Karpas-422 (cell line): ENCODE measurements at regions not wholly inside any gene's neighbourhood (a gene's known extent, or its start where the extent isn't known, plus 50 kb on each side); places are given as distances from the start of the nearest gene placed in this dataset.

Experiments used
- DNase-seq: peaks from one replicate; pipeline ENCODE4 v3.0.0-alpha.2; 2015
- H2AFZ ChIP-seq: fragments of 200-600 bp; sonication (generic); 2 replicates; pipeline ENCODE4 v1.6.1; 2014; ENCODE audit warnings: antibody characterized with exemption, low read length, mixed read lengths
- H3K27ac ChIP-seq: fragments of 200-600 bp; sonication (generic); 2 replicates; pipeline ENCODE4 v1.5.1; 2014; ENCODE audit warnings: mild to moderate bottlenecking, low read length, moderate library complexity
- H3K27me3 ChIP-seq: fragments of 200-600 bp; sonication (generic); 2 replicates; pipeline ENCODE4 v1.6.1; 2014; ENCODE audit warnings: low read length, mixed read lengths
- H3K36me3 ChIP-seq: fragments of 200-600 bp; sonication (generic); 2 replicates; pipeline ENCODE4 v1.6.1; 2014; ENCODE audit warnings: low read length, mixed read lengths; ENCODE audit not compliant: insufficient read depth
- H3K4me1 ChIP-seq: fragments of 200-600 bp; sonication (generic); 2 replicates; pipeline ENCODE4 v1.6.1; 2014; ENCODE audit warnings: mild to moderate bottlenecking, low read length, mixed read lengths
- H3K4me2 ChIP-seq: fragments of 200-600 bp; sonication (generic); 2 replicates; pipeline ENCODE4 v1.6.1; 2014; ENCODE audit warnings: low read length, low read depth, mild to moderate bottlenecking; ENCODE audit not compliant: poor library complexity, severe bottlenecking
- H3K4me3 ChIP-seq: fragments of 200-600 bp; sonication (generic); 2 replicates; pipeline ENCODE4 v1.5.1; 2014; ENCODE audit warnings: mild to moderate bottlenecking, antibody characterized with exemption, low read length, mixed read lengths
- H3K79me2 ChIP-seq: fragments of 200-600 bp; sonication (generic); 2 replicates; pipeline ENCODE4 v1.6.1; 2014; ENCODE audit warnings: mild to moderate bottlenecking, low read length, mixed read lengths
- H3K9ac ChIP-seq: fragments of 200-600 bp; sonication (generic); 2 replicates; pipeline ENCODE4 v1.6.0; 2014; ENCODE audit warnings: low read length
- H3K9me2 ChIP-seq: fragments of 200-600 bp; sonication (generic), shearing (Covaris generic); replicated peaks from 2 replicates; pipeline ENCODE4 v1.6.0; 2014; ENCODE audit warnings: mild to moderate bottlenecking, low read length, moderate library complexity; ENCODE audit not compliant: insufficient read depth
- H3K9me3 ChIP-seq: fragments of 300-700, 200-600 bp; sonication (generic); 2 replicates; pipeline ENCODE4 v1.6.1; 2014; ENCODE audit warnings: low read length, mixed read lengths
- H4K20me1 ChIP-seq: fragments of 200-600 bp; sonication (generic); 2 replicates; pipeline ENCODE4 v1.6.1; 2014; ENCODE audit warnings: mild to moderate bottlenecking, antibody characterized with exemption, low read length, low read depth; ENCODE audit not compliant: insufficient read depth

DNA sequence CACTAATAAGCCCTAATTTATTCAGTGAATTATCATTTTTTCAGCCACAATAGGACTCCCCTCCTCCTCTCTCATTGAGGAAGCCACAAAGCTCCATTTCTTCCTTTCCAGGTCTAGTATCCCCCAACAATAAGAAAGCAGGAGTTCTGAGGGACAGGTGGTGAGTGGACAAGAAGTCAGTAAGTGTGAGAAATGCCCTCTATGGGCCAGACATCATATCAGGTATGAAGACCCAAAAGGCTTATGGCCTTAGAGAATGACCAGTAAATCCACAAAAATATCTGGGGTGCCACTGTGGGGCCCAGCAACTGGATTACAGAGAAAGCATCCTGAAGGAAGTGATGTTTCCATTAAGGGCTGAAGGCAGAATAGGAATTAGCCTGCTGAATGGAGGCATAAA lies 175.7 kb downstream of the TRIM33 start:
- no peak overlapping the region for H3K27ac ChIP-seq
- H3K9me2 ChIP-seq: no peaks in the 10 kb centered on the region
- H3K4me2 ChIP-seq: no peak overlapping the region
- no peaks in the 10 kb centered on the region for H3K27me3 ChIP-seq
- no peaks in the 10 kb centered on the region for H3K4me1 ChIP-seq
- no peak overlapping the region for H3K9ac ChIP-seq
- no peak overlapping the region for H2AFZ ChIP-seq
- H3K79me2 ChIP-seq: no peaks in the 10 kb centered on the region
- H3K36me3 ChIP-seq: no peaks in the 10 kb centered on the region
- no peak for DNase-seq
- no peaks in the 10 kb centered on the region for H4K20me1 ChIP-seq
- H3K9me3 ChIP-seq: no peaks in the 10 kb centered on the region
- H3K4me3 ChIP-seq: no peak overlapping the region

DNA sequence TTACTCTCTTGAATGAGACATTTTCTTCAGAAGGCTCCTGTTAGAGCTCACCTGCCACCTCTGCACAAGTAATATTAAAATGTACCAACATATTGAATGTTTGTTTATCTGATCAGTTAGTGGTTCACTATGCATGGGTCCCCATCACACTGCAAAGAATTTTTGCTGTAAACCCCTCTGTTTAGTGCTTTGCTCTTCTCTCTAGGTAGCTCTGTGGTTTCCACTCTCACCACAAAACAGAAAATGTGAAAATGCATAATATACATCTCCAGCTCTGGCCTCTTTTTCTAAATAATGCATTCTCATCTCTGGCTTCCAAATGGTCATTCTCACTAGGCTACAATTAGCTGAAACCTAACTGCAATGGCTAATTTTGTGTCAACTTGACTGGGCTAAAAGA lies 176.7 kb downstream of the TRIM33 start:
- Histone ChIP-seq H3K9me3 (no peaks in the 10 kb centered on the region), H3K4me2 (no peak overlapping the region), H3K9me2 (no peaks in the 10 kb centered on the region), H3K27me3 (no peaks in the 10 kb centered on the region), H3K4me1 (no peaks in the 10 kb centered on the region), H3K27ac (no peak overlapping the region), H3K9ac (no peak overlapping the region), H2AFZ (no peak overlapping the region), H3K36me3 (no peaks in the 10 kb centered on the region), H3K79me2 (no peaks in the 10 kb centered on the region), H3K4me3 (no peak overlapping the region), H4K20me1 (no peaks in the 10 kb centered on the region)
- no peak for DNase-seq

DNA sequence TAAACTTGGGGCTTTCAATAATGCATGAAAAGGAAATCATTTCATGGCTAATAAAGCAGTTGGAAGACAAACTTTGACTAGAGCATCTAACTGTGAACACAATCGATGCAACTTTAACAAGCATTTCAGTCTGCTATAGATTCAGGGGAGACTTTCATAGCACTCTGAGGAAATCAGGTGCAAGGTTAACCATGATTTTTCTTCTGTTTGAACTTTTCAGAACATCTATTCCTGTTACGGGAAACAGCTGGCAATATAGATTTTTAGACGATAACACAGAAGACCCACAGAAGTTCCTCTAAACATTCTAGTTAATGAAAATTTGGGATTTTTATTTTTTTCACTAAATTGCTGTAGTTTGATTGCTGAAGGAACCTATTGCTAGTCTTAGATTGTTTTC lies 177.3 kb downstream of the TRIM33 start:
- Histone ChIP-seq H2AFZ (no peak overlapping the region), H3K9me3 (no peaks in the 10 kb centered on the region), H3K4me1 (no peaks in the 10 kb centered on the region), H3K9ac (no peak overlapping the region), H4K20me1 (no peaks in the 10 kb centered on the region), H3K27me3 (no peaks in the 10 kb centered on the region), H3K36me3 (no peaks in the 10 kb centered on the region), H3K27ac (no peak overlapping the region), H3K9me2 (no peaks in the 10 kb centered on the region), H3K79me2 (no peaks in the 10 kb centered on the region), H3K4me2 (no peak overlapping the region), H3K4me3 (no peak overlapping the region)
- no peak for DNase-seq

GRCh38 chr1:114331936-114332335 lies 178.3 kb upstream of the SYT6 start:
- Histone ChIP-seq H3K4me2 (no peak overlapping the region), H3K27me3 (no peaks in the 10 kb centered on the region), H3K4me1 (no peaks in the 10 kb centered on the region), H3K9me2 (no peaks in the 10 kb centered on the region), H2AFZ (no peak overlapping the region), H3K4me3 (no peak overlapping the region), H3K9ac (no peak overlapping the region), H3K36me3 (no peaks in the 10 kb centered on the region), H3K9me3 (no peaks in the 10 kb centered on the region), H4K20me1 (no peaks in the 10 kb centered on the region), H3K27ac (no peak overlapping the region), H3K79me2 (no peaks in the 10 kb centered on the region)
- DNase-seq: no peak

GRCh38 chr1:114330451-114330983 lies 176.8 kb upstream of the SYT6 start:
- H3K4me2 ChIP-seq: no peak overlapping the region
- no peaks in the 10 kb centered on the region for H3K4me1 ChIP-seq
- H3K27ac ChIP-seq: no peak overlapping the region
- H2AFZ ChIP-seq: no peak overlapping the region
- H3K36me3 ChIP-seq: no peaks in the 10 kb centered on the region
- no peaks in the 10 kb centered on the region for H3K27me3 ChIP-seq
- no peaks in the 10 kb centered on the region for H4K20me1 ChIP-seq
- no peak overlapping the region for H3K4me3 ChIP-seq
- DNase-seq: no peak
- no peak overlapping the region for H3K9ac ChIP-seq
- no peaks in the 10 kb centered on the region for H3K9me3 ChIP-seq
- H3K9me2 ChIP-seq: no peaks in the 10 kb centered on the region
- H3K79me2 ChIP-seq: no peaks in the 10 kb centered on the region

DNA sequence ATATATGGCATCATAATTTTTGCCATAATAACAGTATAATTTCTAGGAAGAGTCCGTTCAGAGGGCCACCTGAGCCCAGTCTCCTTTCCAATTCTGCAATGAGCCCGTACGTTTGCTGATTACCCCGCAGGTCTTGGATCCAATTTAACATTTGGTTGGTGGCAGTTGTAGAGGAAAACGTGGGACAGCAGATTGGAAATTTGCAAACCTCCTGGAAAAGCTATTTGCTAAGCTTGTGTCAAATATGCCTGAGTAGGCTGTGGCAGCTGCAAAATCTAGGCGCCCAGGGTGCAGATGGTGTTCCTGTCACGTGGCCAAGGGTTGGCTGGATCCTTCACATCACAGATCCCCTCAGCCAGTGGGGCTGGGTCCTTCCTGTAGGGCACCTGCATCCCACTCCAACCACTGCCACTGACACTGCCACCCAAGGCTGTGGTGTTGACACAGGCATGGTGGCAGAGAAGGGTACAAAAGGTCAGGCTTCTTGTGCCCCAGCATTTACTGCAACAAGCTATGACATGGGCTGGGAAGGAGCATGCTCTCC lies 174.8 kb upstream of the SYT6 start:
- DNase-seq: no peak
- H3K4me2 ChIP-seq: no peak overlapping the region

GRCh38 chr1:114324662-114324965 lies 170.9 kb upstream of the SYT6 start:
- Histone ChIP-seq H2AFZ (no peak overlapping the region), H3K27me3 (no peaks in the 10 kb centered on the region), H3K9me3 (no peaks in the 10 kb centered on the region), H3K4me1 (no peaks in the 10 kb centered on the region), H3K27ac (no peak overlapping the region), H3K4me3 (no peak overlapping the region), H3K9ac (no peak overlapping the region), H3K79me2 (no peaks in the 10 kb centered on the region), H3K4me2 (no peak overlapping the region), H4K20me1 (no peaks in the 10 kb centered on the region), H3K36me3 (no peaks in the 10 kb centered on the region), H3K9me2 (no peaks in the 10 kb centered on the region)
- DNase-seq: no peak

More for the DNA sequence above, 174.8 kb upstream of the SYT6 start:
- no peaks in the 10 kb centered on the region for H4K20me1 ChIP-seq
- H3K36me3 ChIP-seq: no peaks in the 10 kb centered on the region
- no peaks in the 10 kb centered on the region for H3K4me1 ChIP-seq
- no peaks in the 10 kb centered on the region for H3K9me2 ChIP-seq
- H3K27me3 ChIP-seq: no peaks in the 10 kb centered on the region
- no peak overlapping the region for H2AFZ ChIP-seq
- no peak overlapping the region for H3K9ac ChIP-seq
- H3K9me3 ChIP-seq: no peaks in the 10 kb centered on the region
- no peak overlapping the region for H3K4me3 ChIP-seq
- no peak overlapping the region for H3K27ac ChIP-seq
- no peaks in the 10 kb centered on the region for H3K79me2 ChIP-seq

DNA sequence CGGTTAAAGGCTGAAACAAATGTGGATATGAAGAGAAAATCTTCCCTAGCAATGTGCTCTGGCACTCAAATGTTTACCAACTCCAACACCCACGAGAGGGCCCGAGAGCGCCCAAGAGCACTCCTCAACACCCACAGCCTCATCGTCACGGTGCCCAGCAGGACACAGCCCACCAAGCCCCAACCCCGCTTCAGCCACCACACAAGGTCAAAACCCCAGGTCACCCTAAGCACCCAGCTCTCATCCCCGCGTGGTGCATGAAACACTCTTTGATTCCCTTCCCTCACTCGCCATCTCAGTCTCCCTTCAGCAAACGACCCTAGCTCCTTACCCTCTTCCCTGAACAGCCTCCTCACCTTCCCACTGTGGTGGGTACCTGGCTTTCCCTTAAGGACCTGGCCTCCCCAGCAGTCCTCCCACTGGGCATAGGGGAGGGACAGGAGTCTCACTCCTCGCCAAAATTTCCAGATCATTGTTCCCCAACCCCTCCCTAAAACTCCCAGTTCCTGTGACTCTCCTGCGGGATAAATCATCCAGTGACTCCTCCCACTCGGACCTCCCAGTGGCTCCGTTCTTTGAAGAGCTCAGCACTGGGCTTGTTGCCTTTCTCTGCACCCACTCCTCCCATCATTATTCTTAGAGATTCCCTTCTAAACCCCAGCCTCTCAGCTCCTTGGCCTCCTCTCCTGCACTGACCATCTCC lies 170.4 kb upstream of the SYT6 start:
- no peak for DNase-seq
- Histone ChIP-seq H3K9me3 (no peaks in the 10 kb centered on the region), H4K20me1 (no peaks in the 10 kb centered on the region), H3K27ac (no peak overlapping the region), H3K4me2 (no peak overlapping the region), H3K4me1 (no peaks in the 10 kb centered on the region), H3K36me3 (no peaks in the 10 kb centered on the region), H3K4me3 (no peak overlapping the region), H3K79me2 (no peaks in the 10 kb centered on the region), H3K9me2 (no peaks in the 10 kb centered on the region), H3K9ac (no peak overlapping the region), H3K27me3 (no peaks in the 10 kb centered on the region), H2AFZ (no peak overlapping the region)
